HG03439 (cell line): ENCODE measurements at regions not wholly inside any gene's neighbourhood (a gene's known extent, or its start where the extent isn't known, plus 50 kb on each side); places are given as distances from the start of the nearest gene placed in this dataset.

Experiments
- ATAC-seq: cut with Tn5 transposase; IDR thresholded peaks from one replicate; pipeline ENCODE4 v1.9.1; 2021; ENCODE audit warnings: mild to moderate bottlenecking, moderate library complexity; ENCODE audit not compliant: unreplicated experiment

- ATAC-seq, result no peak
Observed at GRCh38 chr11:23542189-23542588, 681.9 kb upstream of the CCDC179 start.

- no peak for ATAC-seq
Observed at GRCh38 chr11:23542816-23543215, 682.5 kb upstream of the CCDC179 start.

- no peak for ATAC-seq
Observed at GRCh38 chr11:23543651-23544222, 683.5 kb upstream of the CCDC179 start.

- ATAC-seq, result no peak
Observed at GRCh38 chr11:23551706-23552105, 691.4 kb upstream of the CCDC179 start.

- ATAC-seq, result no peak
Observed at GRCh38 chr11:23554002-23554401, 693.7 kb upstream of the CCDC179 start.

- no peak for ATAC-seq
Observed at GRCh38 chr11:23555085-23555484, 694.8 kb upstream of the CCDC179 start.

GRCh38 chr11:23556163-23556750 lies 696.0 kb upstream of the CCDC179 start:
- ATAC-seq, result no peak

GRCh38 chr11:23563591-23563990 lies 703.3 kb upstream of the CCDC179 start:
- no peak for ATAC-seq

- ATAC-seq, result no peak
Observed at GRCh38 chr11:23564370-23564769, 704.1 kb upstream of the CCDC179 start.

GRCh38 chr11:23569134-23569533 lies 708.9 kb upstream of the CCDC179 start:
- peak; percentile 45 for ATAC-seq

GRCh38 chr11:23569547-23569946 lies 709.3 kb upstream of the CCDC179 start:
- ATAC-seq, result peak; percentile 65

- no peak for ATAC-seq
Observed at GRCh38 chr11:23570828-23571227, 710.6 kb upstream of the CCDC179 start.

GRCh38 chr11:23573429-23573828 lies 713.2 kb upstream of the CCDC179 start:
- ATAC-seq, result no peak

GRCh38 chr11:23574149-23574548 lies 713.9 kb upstream of the CCDC179 start:
- no peak for ATAC-seq

GRCh38 chr11:23577296-23577695 lies 717.0 kb upstream of the CCDC179 start:
- ATAC-seq, result no peak

GRCh38 chr11:23585416-23586104 lies 725.3 kb upstream of the CCDC179 start:
- no peak for ATAC-seq

GRCh38 chr11:23586173-23586572 lies 725.9 kb upstream of the CCDC179 start:
- ATAC-seq, result no peak

- no peak for ATAC-seq
Observed at GRCh38 chr11:23590596-23591308, 730.5 kb upstream of the CCDC179 start.

- no peak for ATAC-seq
Observed at GRCh38 chr11:23594755-23595154, 734.5 kb upstream of the CCDC179 start.

- no peak for ATAC-seq
Observed at GRCh38 chr11:23604966-23605365, 744.7 kb upstream of the CCDC179 start.

GRCh38 chr11:23606191-23606590 lies 745.9 kb upstream of the CCDC179 start:
- ATAC-seq, result no peak

- ATAC-seq, result no peak
Observed at GRCh38 chr11:23611726-23612125, 751.5 kb upstream of the CCDC179 start.
